ENCODE measurements at regions not wholly inside any gene's neighbourhood (a gene's known extent, or its start where the extent isn't known, plus 50 kb on each side); places are given as distances from the start of the nearest gene placed in this dataset.

- no peak for TF ChIP-seq CTCF (conservative IDR thresholded peaks at IDR 0.05; ENCODE audit: low read depth)
- ChIA-PET POLR2A (ENCODE audit: low non-redundant PET) (no interaction called here), CTCF (interaction anchor here (0.6 to 0.7 kb wide), 2 partner anchors 452 to 1691 kb away, joined by 3 read pairs; no protein-coding TSS in a partner anchor)
- H3K27ac ChIP-seq, result peak overlapping the region; percentile 71
- DNase-seq (ENCODE audit: low spot score), result no peak
These were observed 130.0 kb downstream of the CYSLTR2 start for GRCh38 chr13:48783695-48784230.

- DNase-seq (ENCODE audit: low spot score), result no peak
- TF ChIP-seq CTCF (conservative IDR thresholded peaks at IDR 0.05; ENCODE audit: low read depth), result no peak
- ChIA-PET CTCF (no interaction called here), POLR2A (ENCODE audit: low non-redundant PET) (no interaction called here)
- H3K27ac ChIP-seq, result no peak overlapping the region
These were observed 131.3 kb downstream of the CYSLTR2 start for GRCh38 chr13:48784916-48785548.

GRCh38 chr13:48790199-48790598, 136.5 kb downstream of the CYSLTR2 start:
- POLR2A ChIA-PET (ENCODE audit: low non-redundant PET), result no interaction called here
- TF ChIP-seq CTCF (conservative IDR thresholded peaks at IDR 0.05; ENCODE audit: low read depth), result no peak
- CTCF ChIA-PET, result no interaction called here
- DNase-seq (ENCODE audit: low spot score), result no peak
- no peak overlapping the region for H3K27ac ChIP-seq

GRCh38 chr13:48790966-48791365, 137.2 kb downstream of the CYSLTR2 start:
- CTCF ChIA-PET, result interaction anchor here (0.6 kb wide), 1 partner anchor 15 kb away, joined by 3 read pairs; no protein-coding TSS in a partner anchor
- peak overlapping the region; percentile 33; the same call in 1 of the 2 replicates for H3K27ac ChIP-seq
- POLR2A ChIA-PET (ENCODE audit: low non-redundant PET), result no interaction called here
- no peak for DNase-seq (ENCODE audit: low spot score)
- no peak for TF ChIP-seq CTCF (conservative IDR thresholded peaks at IDR 0.05; ENCODE audit: low read depth)

GRCh38 chr13:48797127-48797526, 143.4 kb downstream of the CYSLTR2 start:
- ChIA-PET POLR2A (ENCODE audit: low non-redundant PET) (no interaction called here), CTCF (no interaction called here)
- no peak for TF ChIP-seq CTCF (conservative IDR thresholded peaks at IDR 0.05; ENCODE audit: low read depth)
- DNase-seq (ENCODE audit: low spot score), result no peak
- H3K27ac ChIP-seq, result no peak overlapping the region

- TF ChIP-seq CTCF (conservative IDR thresholded peaks at IDR 0.05; ENCODE audit: low read depth), result no peak
- ChIA-PET POLR2A (ENCODE audit: low non-redundant PET) (no interaction called here), CTCF (no interaction called here)
- no peak for DNase-seq (ENCODE audit: low spot score)
- no peak overlapping the region for H3K27ac ChIP-seq
These were observed 144.0 kb downstream of the CYSLTR2 start for GRCh38 chr13:48797761-48798160.
